PC-3 (cell line): ENCODE measurements at regions not wholly inside any gene's neighbourhood (a gene's known extent, or its start where the extent isn't known, plus 50 kb on each side); places are given as distances from the start of the nearest gene placed in this dataset.

Experiments used
- EZH2 ChIP-seq: fragments of 300-600 bp; sonication (generic); IDR thresholded peaks from one replicate; pipeline ENCODE4 v1.6.1; 2017; ENCODE audit warnings: antibody characterized with exemption, mild to moderate bottlenecking, low read length; ENCODE audit not compliant: unreplicated experiment
- EZH2phosphoT487 ChIP-seq: fragments of 300-600 bp; sonication (generic); IDR thresholded peaks from 2 replicates; pipeline ENCODE4 v1.6.1; 2018; ENCODE audit warnings: mild to moderate bottlenecking, antibody characterized with exemption, low read length, borderline replicate concordance
- TF ChIP-seq, protein P1 (sequence below): fragments of 300-600 bp; sonication (generic); conservative IDR thresholded peaks from 2 replicates; pipeline ENCODE4 v1.5.1; 2017; ENCODE audit warnings: antibody characterized with exemption, low read depth, mild to moderate bottlenecking, low read length

DNA sequence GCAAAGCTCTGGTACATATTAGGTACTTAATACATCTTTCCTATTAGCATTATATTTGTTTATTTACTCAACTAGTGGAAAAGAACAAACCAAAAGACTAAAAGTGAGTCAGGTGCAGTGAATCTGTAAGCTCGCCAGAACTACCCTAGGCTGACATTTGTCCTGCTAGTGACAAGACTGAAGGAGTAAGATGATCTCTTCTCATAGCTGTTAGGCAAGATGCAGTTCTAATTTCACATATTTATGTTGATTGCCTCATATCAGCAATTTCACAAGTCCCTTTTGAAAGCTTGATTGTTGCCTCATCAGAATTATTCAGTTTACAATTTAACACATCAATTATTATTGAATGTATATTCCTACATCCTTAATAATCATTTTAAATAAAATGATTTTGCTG is 293.0 kb upstream of the NAV3 start:
- TF ChIP-seq EZH2phosphoT487, result no peak
- TF ChIP-seq, protein P1, sequence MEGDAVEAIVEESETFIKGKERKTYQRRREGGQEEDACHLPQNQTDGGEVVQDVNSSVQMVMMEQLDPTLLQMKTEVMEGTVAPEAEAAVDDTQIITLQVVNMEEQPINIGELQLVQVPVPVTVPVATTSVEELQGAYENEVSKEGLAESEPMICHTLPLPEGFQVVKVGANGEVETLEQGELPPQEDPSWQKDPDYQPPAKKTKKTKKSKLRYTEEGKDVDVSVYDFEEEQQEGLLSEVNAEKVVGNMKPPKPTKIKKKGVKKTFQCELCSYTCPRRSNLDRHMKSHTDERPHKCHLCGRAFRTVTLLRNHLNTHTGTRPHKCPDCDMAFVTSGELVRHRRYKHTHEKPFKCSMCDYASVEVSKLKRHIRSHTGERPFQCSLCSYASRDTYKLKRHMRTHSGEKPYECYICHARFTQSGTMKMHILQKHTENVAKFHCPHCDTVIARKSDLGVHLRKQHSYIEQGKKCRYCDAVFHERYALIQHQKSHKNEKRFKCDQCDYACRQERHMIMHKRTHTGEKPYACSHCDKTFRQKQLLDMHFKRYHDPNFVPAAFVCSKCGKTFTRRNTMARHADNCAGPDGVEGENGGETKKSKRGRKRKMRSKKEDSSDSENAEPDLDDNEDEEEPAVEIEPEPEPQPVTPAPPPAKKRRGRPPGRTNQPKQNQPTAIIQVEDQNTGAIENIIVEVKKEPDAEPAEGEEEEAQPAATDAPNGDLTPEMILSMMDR, result no peak
- no peak for TF ChIP-seq EZH2
